Activated CD4-positive, alpha-beta T cell treated with anti-CD3 and anti-CD28 coated beads for 36 hours (primary cell): ENCODE measurements at regions not wholly inside any gene's neighbourhood (a gene's known extent, or its start where the extent isn't known, plus 50 kb on each side); places are given as distances from the start of the nearest gene placed in this dataset.

Experiments used
- ATAC-seq: fragments of 200-7000 bp; cut with Tn5 transposase; one replicate; pipeline ENCODE4 v1.10.0; 2021; ENCODE audit warnings: mild to moderate bottlenecking, moderate library complexity
- CTCF ChIA-PET: fragments of 350-600 bp; sonication (Branson Sonifier 250); formaldehyde crosslinking; loops from one replicate; lab custom pipeline; 2021; ENCODE audit warnings: antibody characterized with exemption; lab: Charles Lee
- POLR2A ChIA-PET: fragments of 350-600 bp; sonication (Branson Sonifier 250); formaldehyde crosslinking; loops from one replicate; lab custom pipeline; 2021; ENCODE audit warnings: antibody characterized with exemption, inconsistent platforms; lab: Charles Lee
- DNase-seq: peaks from one replicate; pipeline ENCODE4 v3.0.0-alpha.2; 2020
- H3K27ac Mint-ChIP-seq: one replicate; pipeline ENCODE4 v1.8.0; 2021; ENCODE audit warnings: mixed read lengths
- H3K27me3 Mint-ChIP-seq: one replicate; pipeline ENCODE4 v1.8.0; 2021; ENCODE audit warnings: mixed read lengths
- H3K36me3 Mint-ChIP-seq: one replicate; pipeline ENCODE4 v1.8.0; 2021; ENCODE audit warnings: low read depth, mixed read lengths
- H3K4me1 Mint-ChIP-seq: one replicate; pipeline ENCODE4 v1.8.0; 2021; ENCODE audit warnings: mixed read lengths
- H3K4me3 Mint-ChIP-seq: one replicate; pipeline ENCODE4 v1.8.0; 2021; ENCODE audit warnings: mild to moderate bottlenecking, moderate library complexity, mixed read lengths
- H3K9me3 Mint-ChIP-seq: one replicate; pipeline ENCODE4 v1.8.0; 2021; ENCODE audit warnings: low read depth, mixed read lengths
- intact Hi-C, 2 experiments: fragments of 100-400 bp; cut with DNase I in 1 of 2; cut with micrococcal nuclease in 1 of 2; formaldehyde crosslinking; loops; one replicate each; pipeline versions ENCODE4 v1.14.2 to v1.15.1; 2022 to 2024; cut with DNase I, micrococcal nuclease

GRCh38 chr22:47433627-47434026, 671.2 kb downstream of the TBC1D22A start:
- Mint-ChIP-seq H3K4me1 (no peaks in the 10 kb centered on the region), H3K9me3 (peaks cover 10% of the 10 kb centered on the region), H3K36me3 (no peaks in the 10 kb centered on the region), H3K27ac (no peak overlapping the region), H3K4me3 (no peak overlapping the region), H3K27me3 (no peaks in the 10 kb centered on the region)
- CTCF ChIA-PET: no interaction called here
- intact Hi-C loops: no loop called here
- POLR2A ChIA-PET: no interaction called here
- ATAC-seq (no peak), DNase-seq (no peak)

GRCh38 chr22:47432683-47433082, 670.2 kb downstream of the TBC1D22A start:
- ATAC-seq (no peak), DNase-seq (no peak)
- Mint-ChIP-seq H3K9me3 (peaks cover 10% of the 10 kb centered on the region), H3K4me3 (no peak overlapping the region), H3K36me3 (no peaks in the 10 kb centered on the region), H3K27ac (no peak overlapping the region), H3K4me1 (no peaks in the 10 kb centered on the region), H3K27me3 (no peaks in the 10 kb centered on the region)
- intact Hi-C loops: no loop called here
- ChIA-PET CTCF (no interaction called here), POLR2A (no interaction called here)

- peaks cover 17% of the 10 kb centered on the region for H3K27me3 Mint-ChIP-seq
- CTCF ChIA-PET: no interaction called here
- DNase-seq: no peak
- no peak for ATAC-seq
- no peaks in the 10 kb centered on the region for H3K36me3 Mint-ChIP-seq
- no peak overlapping the region for H3K27ac Mint-ChIP-seq
- intact Hi-C loops: no loop called here
- H3K9me3 Mint-ChIP-seq: no peaks in the 10 kb centered on the region
- POLR2A ChIA-PET: no interaction called here
- H3K4me3 Mint-ChIP-seq: no peak overlapping the region
- H3K4me1 Mint-ChIP-seq: no peaks in the 10 kb centered on the region
Observed at GRCh38 chr22:47423861-47424820, 661.7 kb downstream of the TBC1D22A start.

- H3K9me3 Mint-ChIP-seq: no peaks in the 10 kb centered on the region
- no peaks in the 10 kb centered on the region for H3K4me1 Mint-ChIP-seq
- no peaks in the 10 kb centered on the region for H3K36me3 Mint-ChIP-seq
- H3K27ac Mint-ChIP-seq: no peak overlapping the region
- POLR2A ChIA-PET: no interaction called here
- peaks cover 17% of the 10 kb centered on the region for H3K27me3 Mint-ChIP-seq
- DNase-seq (no peak), ATAC-seq (no peak)
- CTCF ChIA-PET: no interaction called here
- H3K4me3 Mint-ChIP-seq: no peak overlapping the region
- intact Hi-C loops: no loop called here
Observed at GRCh38 chr22:47423266-47423665, 660.8 kb downstream of the TBC1D22A start.

- ATAC-seq (no peak), DNase-seq (no peak)
- no peak overlapping the region for H3K4me3 Mint-ChIP-seq
- H3K9me3 Mint-ChIP-seq: no peaks in the 10 kb centered on the region
- H3K4me1 Mint-ChIP-seq: no peaks in the 10 kb centered on the region
- intact Hi-C loops: no loop called here
- ChIA-PET CTCF (no interaction called here), POLR2A (no interaction called here)
- H3K36me3 Mint-ChIP-seq: no peaks in the 10 kb centered on the region
- peaks cover 17% of the 10 kb centered on the region for H3K27me3 Mint-ChIP-seq
- no peak overlapping the region for H3K27ac Mint-ChIP-seq
Observed at GRCh38 chr22:47422736-47423135, 660.3 kb downstream of the TBC1D22A start.

- intact Hi-C loops: no loop called here
- POLR2A ChIA-PET: no interaction called here
Observed at GRCh38 chr22:47421846-47422245, 659.4 kb downstream of the TBC1D22A start.

GRCh38 chr22:47420211-47420610, 657.8 kb downstream of the TBC1D22A start:
- no peak for ATAC-seq
- POLR2A ChIA-PET: no interaction called here
- no peaks in the 10 kb centered on the region for H3K4me1 Mint-ChIP-seq

More at GRCh38 chr22:47421846-47422245, 659.4 kb downstream of the TBC1D22A start:
- CTCF ChIA-PET: no interaction called here
- no peak overlapping the region for H3K27ac Mint-ChIP-seq
- DNase-seq (no peak), ATAC-seq (no peak)
- no peak overlapping the region for H3K4me3 Mint-ChIP-seq
- no peaks in the 10 kb centered on the region for H3K36me3 Mint-ChIP-seq
- H3K9me3 Mint-ChIP-seq: peaks cover 2% of the 10 kb centered on the region
- H3K27me3 Mint-ChIP-seq: peaks cover 14% of the 10 kb centered on the region
- no peaks in the 10 kb centered on the region for H3K4me1 Mint-ChIP-seq

GRCh38 chr22:47419239-47419638, 656.8 kb downstream of the TBC1D22A start:
- Mint-ChIP-seq H3K27me3 (peaks cover 14% of the 10 kb centered on the region), H3K36me3 (no peaks in the 10 kb centered on the region), H3K27ac (no peak overlapping the region), H3K9me3 (peaks cover 3% of the 10 kb centered on the region), H3K4me3 (no peak overlapping the region), H3K4me1 (no peaks in the 10 kb centered on the region)
- ChIA-PET CTCF (no interaction called here), POLR2A (no interaction called here)
- DNase-seq: no peak
- no peak for ATAC-seq
- intact Hi-C loops: no loop called here

More at GRCh38 chr22:47420211-47420610, 657.8 kb downstream of the TBC1D22A start:
- H3K27ac Mint-ChIP-seq: no peak overlapping the region
- DNase-seq: no peak
- H3K27me3 Mint-ChIP-seq: peaks cover 14% of the 10 kb centered on the region
- no peak overlapping the region for H3K4me3 Mint-ChIP-seq
- intact Hi-C loops: no loop called here
- CTCF ChIA-PET: interaction anchor here (0.6 kb wide), 1 partner anchor 93 kb away, joined by 3 read pairs; no protein-coding TSS in a partner anchor
- peaks cover 3% of the 10 kb centered on the region for H3K9me3 Mint-ChIP-seq
- no peaks in the 10 kb centered on the region for H3K36me3 Mint-ChIP-seq

GRCh38 chr22:47417699-47418098, 655.2 kb downstream of the TBC1D22A start:
- intact Hi-C loops: no loop called here
- Mint-ChIP-seq H3K27me3 (peaks cover 16% of the 10 kb centered on the region), H3K4me3 (no peak overlapping the region), H3K27ac (no peak overlapping the region), H3K36me3 (no peaks in the 10 kb centered on the region), H3K9me3 (peaks cover 3% of the 10 kb centered on the region), H3K4me1 (no peaks in the 10 kb centered on the region)
- ATAC-seq: no peak
- no peak for DNase-seq
- POLR2A ChIA-PET: no interaction called here
- CTCF ChIA-PET: no interaction called here

GRCh38 chr22:47411006-47411405, 648.6 kb downstream of the TBC1D22A start:
- no peak overlapping the region for H3K27ac Mint-ChIP-seq
- peaks cover 12% of the 10 kb centered on the region for H3K27me3 Mint-ChIP-seq
- ChIA-PET POLR2A (no interaction called here), CTCF (no interaction called here)
- H3K4me1 Mint-ChIP-seq: no peaks in the 10 kb centered on the region
- intact Hi-C loops: no loop called here
- ATAC-seq: no peak
- DNase-seq: no peak
- no peaks in the 10 kb centered on the region for H3K9me3 Mint-ChIP-seq
- no peaks in the 10 kb centered on the region for H3K36me3 Mint-ChIP-seq
- no peak overlapping the region for H3K4me3 Mint-ChIP-seq

- Mint-ChIP-seq H3K9me3 (no peaks in the 10 kb centered on the region), H3K27me3 (peaks cover 12% of the 10 kb centered on the region), H3K4me1 (no peaks in the 10 kb centered on the region), H3K27ac (no peak overlapping the region), H3K36me3 (no peaks in the 10 kb centered on the region), H3K4me3 (no peak overlapping the region)
- ChIA-PET POLR2A (no interaction called here), CTCF (no interaction called here)
- no peak for DNase-seq
- no peak for ATAC-seq
- intact Hi-C loops: no loop called here
Observed at GRCh38 chr22:47409539-47410275, 647.3 kb downstream of the TBC1D22A start.

- H3K4me3 Mint-ChIP-seq: no peak overlapping the region
- ChIA-PET CTCF (no interaction called here), POLR2A (no interaction called here)
- H3K9me3 Mint-ChIP-seq: no peaks in the 10 kb centered on the region
- DNase-seq (no peak), ATAC-seq (no peak)
- intact Hi-C loops: no loop called here
- no peak overlapping the region for H3K27ac Mint-ChIP-seq
- no peaks in the 10 kb centered on the region for H3K4me1 Mint-ChIP-seq
- H3K36me3 Mint-ChIP-seq: no peaks in the 10 kb centered on the region
- H3K27me3 Mint-ChIP-seq: peaks cover 10% of the 10 kb centered on the region
Observed at GRCh38 chr22:47408409-47408808, 646.0 kb downstream of the TBC1D22A start.
